Occipital lobe (tissue), 1 donor: ENCODE measurements at regions not wholly inside any gene's neighbourhood (a gene's known extent, or its start where the extent isn't known, plus 50 kb on each side); places are given as distances from the start of the nearest gene placed in this dataset.

Source experiments
- DNase-seq: peaks from one replicate; lab custom pipeline; 2025; lab: John Stamatoyannopoulos, UW

DNA sequence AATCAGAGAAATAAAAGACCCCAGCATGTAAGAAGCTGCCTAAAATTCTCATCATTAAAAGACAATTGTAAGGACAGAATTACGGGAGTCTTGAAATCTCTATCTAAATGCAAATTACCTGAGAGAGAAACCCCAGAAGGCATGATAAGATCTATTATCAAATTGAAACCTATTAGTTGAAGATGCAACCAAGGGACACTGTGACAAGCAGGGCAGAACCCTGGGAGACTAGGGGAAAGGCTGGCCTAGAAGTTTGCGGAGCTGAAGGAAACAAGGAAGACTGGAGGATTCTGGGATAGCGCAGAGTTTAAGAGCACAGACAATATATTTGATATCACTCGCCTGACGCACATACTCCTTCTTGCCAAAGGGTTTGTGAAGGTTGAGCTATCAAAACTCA lies 319.5 kb upstream of the CHAC2 start:
- DNase-seq: no peak

DNA sequence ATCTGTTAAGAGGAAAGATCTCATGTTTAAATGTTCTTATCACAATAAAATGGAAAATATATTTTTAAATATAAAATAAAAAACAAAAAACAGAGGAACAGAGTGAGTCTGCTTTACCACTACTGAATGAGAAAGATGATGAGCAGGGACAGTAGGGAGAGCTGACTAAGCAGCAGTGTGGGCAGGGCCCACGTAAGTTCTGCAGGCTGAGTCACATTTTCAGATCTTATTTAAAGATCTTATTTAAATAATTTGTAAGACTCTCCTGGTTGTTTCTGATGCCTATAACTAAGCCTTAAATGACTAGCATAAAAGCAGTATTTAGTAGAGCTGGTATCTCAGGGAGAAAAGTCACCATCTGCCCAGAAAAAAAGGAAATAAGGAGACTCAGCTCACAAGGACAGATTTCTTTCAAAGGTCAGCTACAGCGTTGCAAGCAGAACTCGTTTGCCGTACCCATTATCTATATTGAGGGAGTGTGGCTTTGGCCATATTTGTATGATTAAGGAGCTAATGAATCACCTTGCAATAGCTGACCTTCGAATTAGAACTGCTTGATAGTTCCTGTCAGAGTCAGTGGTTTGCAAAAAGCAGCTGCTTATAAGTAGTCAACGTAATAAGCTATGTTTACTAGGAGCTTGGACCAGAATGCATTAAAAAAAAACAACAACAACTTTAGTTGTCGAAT lies 322.1 kb upstream of the CHAC2 start:
- no peak for DNase-seq

DNA sequence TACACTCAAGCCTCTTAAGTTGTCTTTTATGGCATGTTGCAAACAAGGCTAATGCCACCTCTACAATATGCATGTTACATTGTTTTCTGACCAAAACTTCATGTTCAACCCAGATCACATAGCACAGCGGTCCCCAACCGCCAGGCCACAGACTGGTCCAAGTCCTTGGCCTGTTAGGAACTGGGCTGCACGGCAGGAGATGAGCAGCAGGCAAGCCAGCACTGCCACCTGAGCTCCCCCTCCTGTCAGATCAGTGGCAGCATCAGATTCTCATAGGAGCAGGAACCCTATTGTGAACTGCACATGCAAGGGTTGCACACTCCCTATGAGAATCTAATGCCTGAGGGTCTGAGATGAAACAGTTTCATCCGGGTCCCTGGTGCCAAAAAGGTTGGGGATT lies 324.8 kb upstream of the CHAC2 start:
- no peak for DNase-seq

DNA sequence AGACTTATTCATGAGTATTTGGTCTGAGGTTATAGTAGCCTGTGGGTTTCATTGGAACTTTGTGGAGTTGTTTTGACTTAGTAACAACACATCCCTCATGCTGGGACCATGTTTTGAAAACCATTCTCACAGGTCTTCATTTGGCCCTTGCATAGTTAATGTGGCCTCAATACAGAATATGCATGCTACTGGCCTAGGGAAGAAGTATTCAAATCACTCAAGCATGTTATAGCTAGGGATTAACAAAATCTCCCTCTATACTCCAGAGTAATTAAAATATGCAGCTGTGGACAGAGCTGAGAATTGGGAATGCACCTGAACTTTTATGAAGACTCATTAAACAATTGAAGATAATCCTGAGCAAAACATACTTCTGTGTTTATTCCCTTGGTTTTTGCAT lies 325.5 kb upstream of the CHAC2 start:
- DNase-seq: no peak

DNA sequence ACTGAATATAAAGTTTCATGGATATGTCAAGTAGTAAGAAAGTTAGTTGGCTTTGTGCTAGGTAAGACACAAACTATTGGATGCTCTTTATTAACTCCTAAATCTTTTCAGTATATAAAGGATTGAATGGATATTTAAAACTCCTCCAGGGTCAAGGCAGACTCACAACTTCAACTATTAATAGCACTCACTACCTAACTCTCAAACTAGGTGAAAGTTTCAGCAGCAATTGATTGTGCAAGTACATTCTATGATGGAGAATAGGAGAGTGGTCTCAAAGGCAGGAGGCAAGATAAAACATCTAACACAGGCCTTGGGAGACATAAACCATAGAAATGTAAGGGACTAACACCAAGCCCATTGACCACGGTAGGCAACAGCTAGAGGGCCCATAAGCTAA lies 328.9 kb upstream of the CHAC2 start:
- DNase-seq: no peak

DNA sequence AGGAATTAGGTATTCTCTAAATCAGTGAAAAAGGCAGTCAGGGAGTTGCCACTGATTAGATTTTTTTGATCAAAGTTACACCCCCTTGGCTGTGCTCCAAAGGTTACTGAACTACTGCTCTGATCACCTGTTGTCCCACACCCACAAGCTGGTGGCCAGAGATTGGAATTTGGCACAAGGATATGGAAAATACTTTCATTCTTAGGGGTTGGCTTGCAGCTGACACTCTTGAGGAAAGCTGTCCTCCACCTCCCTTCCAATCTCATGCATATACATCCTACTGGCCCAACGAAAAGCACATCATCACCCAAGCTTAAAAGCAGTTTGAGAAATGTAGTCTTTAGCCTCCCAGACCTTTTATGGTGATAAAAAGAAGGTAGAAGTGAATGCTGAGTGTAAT lies 329.5 kb upstream of the CHAC2 start:
- DNase-seq: no peak

DNA sequence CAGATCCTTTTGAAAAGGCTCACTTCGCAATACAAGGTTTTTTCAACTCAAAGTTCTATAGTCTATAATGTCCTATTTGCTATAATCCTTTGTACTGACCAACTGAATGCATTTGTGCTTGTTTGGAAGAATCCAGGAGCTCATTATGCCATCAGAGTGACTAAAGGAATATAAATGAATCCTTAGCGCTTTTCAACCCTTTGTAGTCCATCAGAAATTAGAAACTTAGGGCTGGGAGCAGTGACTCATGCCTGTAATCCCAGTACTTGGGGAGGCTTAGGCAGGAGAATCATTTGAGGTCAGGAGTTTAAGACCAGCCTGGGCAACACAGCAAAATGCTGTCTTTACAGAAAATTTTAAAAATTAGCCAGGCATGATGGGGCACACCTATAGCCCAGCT lies 330.2 kb upstream of the CHAC2 start:
- DNase-seq: no peak

DNA sequence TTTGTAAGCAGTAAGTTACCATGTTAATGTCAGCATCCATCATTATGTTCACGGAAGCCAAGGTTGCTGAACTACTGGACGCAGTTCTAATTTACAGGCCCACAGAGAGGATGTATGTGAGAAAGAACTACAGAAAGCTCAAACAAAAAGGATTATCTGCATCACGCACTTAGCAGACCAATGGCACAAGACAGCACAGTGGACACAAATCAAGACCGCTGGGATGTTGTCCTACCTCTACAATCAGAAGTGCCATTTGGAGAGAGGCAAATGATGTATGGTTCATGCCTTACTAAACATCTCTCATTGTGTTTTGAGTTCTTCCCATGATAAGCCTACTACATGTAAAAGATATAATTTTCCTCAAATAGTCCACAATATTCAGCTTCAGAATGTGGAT lies 330.7 kb upstream of the CHAC2 start:
- DNase-seq: no peak

DNA sequence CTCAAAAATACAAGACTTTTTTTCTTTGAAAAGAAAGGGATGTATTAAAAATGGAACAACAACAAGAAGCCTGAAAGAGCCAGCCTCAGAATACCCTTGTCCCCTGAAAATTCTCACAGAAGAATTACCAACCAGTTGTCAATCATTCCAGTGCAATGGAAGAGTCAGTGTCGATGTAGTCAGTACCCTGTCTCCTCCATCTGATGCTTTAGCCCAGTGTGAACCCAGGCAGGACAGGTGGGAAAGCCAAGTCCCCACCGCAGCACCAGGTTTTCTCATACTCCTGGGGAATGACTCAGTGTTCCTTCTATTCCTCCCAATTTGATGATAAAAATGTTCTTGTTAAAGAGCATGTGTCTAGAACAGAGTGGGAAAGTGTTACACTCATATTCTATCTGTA lies 332.0 kb upstream of the CHAC2 start:
- no peak for DNase-seq

DNA sequence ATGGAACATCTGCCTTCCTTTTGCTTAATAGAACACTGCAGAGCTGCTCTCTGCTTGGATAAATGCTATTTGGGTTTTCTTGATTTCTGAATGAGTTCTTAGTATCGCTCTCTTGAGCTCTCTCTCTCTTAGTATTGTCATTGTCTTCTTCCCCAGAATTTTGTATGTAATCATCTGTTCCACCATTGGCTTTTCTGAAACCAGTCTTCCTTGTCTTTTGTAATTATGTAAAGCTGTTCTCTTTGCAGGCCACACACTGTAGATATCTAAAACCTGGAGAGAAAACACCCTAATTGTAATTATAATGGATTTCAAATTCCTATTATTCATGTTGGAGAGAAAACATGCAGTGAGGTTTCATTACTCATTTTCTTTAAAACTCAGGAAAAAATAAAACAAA lies 333.1 kb upstream of the CHAC2 start:
- DNase-seq: no peak

DNA sequence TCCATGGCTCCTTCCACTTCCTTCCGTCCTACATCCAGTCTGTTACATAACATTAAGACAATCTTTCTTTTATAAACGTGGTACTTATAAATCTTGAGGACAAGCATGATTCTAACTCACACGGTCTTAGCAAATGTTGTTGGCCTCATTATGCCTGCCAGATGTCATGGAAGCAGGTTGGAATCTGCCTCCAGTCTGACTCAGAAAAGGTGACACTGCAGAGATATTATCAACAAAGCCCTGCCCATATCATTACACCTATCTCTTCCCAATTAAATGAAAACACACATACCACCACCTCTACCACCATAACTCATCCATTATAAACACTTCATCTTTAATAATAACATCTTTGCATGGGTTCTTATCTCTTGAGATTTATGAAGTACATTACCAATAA lies 334.7 kb upstream of the CHAC2 start:
- no peak for DNase-seq

DNA sequence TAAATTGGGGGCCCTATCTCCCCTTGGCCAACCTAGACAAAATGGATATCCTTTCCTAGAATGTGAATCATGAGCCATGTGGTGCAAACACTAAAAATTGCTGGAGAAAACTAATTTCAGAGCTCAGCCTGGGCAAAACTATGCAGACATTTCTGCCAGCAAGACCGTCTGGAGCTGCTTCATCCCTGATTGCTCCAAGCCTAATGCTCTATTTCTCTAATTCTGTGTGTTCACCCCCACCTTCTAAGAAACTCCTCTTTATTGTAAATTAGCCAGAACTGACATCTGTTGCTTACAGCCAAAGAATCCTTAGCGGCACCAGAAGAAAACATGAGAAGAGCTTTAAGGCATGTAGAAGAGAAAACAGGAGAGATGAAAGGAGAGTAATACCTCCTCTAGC lies 337.7 kb upstream of the CHAC2 start:
- no peak for DNase-seq

DNA sequence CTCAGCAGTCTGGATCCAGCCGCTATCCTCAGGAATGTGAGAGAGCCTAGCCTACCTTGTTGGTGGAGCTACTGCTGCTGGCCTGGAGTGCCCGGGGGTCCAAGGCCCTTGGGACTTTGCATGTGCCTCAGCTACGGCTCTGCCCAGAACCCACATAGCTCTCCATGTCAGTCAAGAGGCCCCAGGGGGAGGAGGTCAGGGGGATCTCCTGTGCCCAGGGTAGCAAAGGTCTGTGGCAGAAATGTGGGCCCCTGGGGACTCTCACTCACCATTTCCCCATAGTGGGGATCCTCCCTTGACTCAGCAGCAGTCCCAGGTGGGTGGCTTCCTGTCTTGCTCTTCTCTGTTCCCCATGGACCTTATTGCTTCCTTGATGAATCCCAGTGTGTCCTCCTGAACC lies 342.7 kb upstream of the CHAC2 start:
- no peak for DNase-seq

DNA sequence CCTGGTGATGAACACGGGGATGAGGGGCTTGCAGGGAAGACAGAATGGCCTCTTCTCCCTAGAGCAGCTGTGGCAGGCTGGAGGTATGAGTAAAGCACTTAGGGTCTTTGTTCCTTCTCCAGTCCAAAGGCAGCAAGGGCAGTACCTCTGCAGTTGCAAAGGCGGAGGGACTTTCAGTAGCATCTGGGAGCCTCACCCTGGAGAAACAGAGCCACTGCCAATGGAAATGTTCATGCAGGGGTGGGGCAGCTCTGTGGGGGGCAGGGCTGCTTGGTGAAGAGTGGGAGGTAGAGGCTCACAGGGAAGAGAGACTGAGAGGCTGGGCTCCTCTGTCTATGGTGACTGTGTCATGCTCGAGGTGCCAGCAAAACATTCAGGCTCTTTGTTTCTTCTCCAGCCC lies 344.1 kb upstream of the CHAC2 start:
- DNase-seq: no peak

DNA sequence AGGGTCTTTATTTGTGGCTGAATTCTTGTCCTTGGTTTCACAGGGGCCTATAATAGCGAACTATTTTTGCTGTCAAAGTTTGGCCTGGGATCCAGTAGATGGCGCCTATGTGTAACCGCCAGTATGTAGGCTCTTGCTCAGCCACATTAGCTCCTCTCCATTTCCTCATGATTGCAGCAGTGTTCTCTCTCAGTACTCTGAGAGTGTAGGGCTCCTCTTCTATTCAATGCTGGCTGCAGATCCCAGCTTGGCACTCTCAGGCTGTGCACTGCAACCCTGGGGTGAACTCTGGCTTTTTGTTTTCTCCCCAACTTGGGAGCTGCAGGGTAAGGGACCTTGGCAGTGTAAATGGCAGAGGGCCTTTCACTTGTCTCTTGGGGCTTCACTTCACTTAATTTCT lies 344.6 kb upstream of the CHAC2 start:
- DNase-seq: no peak

DNA sequence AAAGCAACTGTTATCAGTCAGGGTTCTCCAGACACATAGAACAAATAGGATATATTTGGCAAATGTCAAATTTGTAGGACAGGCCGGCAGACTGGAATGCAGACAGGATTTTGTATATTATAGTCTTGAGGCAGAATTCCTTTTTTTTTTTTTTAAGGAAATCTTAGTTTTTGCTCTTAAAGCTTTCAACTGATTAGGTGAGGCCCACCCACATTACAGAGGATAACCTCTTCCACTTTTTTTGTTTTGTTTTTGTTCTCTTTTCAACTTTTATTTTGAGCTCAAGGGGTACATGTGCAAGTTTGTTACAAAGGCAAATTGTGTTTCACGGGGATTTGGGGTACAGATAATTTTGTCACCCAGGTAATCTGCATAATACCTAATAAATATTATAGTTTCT lies 350.2 kb upstream of the CHAC2 start:
- no peak for DNase-seq

DNA sequence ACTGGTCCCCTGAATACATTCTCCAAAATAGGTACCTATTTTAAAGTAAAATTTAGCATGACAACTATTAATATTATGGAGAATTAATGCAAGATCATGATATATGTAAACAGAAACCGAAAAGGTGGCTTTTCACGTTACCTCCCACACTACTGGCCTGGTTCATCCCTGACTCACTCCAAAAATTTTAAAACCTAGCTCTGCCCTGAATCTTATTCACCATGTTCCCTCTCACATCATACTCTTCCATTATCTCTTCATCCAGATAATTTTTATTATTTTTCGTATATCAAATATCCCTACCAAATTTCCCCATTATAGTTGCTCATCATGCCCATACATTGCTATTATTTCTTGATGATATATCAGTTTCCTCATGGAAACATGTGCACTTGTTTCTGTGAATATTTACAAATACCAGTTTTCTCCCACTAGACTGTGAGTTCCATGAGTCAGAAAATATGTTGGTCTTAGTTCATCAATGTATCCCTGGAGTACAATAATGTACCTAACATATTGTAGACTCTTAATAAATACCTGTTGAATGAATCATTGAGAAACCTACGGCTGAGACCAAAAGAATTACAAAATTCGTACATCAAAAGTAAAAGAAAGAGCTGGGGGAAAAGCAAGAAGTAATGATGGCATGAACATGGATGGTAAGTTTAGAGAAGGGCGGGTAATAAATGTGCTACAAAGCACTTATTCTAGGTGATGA lies 360.1 kb upstream of the CHAC2 start:
- no peak for DNase-seq

DNA sequence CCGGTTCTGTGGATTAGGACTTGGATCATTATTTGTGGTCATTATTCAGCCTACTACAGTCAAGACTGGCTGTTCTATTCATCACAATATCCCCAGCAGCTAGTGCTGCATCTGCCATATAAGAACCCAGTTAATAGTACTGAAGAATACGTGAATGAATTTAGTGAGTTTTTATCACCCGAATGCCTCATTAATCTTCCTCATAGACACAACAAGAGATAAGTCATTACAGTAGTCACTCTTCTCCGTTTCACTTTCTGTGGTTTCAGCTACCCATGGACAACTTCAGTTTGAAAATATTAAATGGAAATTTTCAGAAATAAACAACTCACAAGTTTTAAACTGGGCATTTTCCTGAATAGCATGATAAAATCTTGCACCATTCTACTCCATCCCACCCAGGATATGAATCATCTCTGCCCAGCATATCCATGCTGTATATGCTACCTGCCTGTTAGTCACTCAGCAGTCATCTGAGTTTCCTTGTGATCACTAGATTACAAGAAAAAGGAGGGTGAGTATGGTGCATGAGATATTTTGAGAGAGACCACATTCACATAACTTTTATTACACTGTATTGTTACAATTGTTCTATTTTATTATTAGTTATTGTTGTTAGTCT lies 363.7 kb upstream of the CHAC2 start:
- DNase-seq: no peak

DNA sequence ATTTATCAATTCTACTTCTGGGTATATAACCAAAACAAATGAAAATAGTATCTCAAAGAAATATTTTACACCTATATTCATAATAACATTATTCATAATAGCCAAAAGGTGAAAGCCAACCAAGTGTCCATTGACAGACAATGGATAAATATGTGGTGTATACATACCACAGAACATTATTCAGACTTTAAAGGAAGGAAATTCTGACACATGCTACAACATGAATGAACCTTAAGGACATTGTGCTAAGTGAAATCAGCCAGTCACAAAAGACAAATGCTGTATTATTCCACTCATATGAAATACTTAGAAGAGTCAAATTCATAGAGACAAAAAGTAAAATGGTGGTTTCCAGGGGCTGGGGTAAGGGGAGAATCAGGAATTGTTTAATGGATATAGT lies 370.5 kb upstream of the CHAC2 start:
- DNase-seq: no peak

DNA sequence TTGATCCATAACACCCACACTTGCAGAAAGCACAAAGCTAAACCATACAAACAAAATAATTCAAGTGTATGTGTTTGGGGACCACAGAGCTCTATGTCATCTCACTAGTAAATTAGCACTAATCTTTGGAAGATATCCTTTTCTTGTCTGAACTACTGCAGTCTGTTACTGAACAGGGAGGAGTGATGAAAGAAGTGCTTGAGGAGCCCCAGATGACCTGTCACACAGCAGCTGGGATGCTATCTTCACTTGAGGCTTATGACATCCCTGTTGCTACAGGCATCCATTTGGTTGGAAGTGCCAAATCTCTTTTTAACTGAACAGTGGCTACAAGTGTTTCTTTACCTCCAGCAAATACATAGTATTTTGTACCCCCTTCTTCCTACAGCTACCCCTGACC lies 386.3 kb upstream of the CHAC2 start:
- no peak for DNase-seq

DNA sequence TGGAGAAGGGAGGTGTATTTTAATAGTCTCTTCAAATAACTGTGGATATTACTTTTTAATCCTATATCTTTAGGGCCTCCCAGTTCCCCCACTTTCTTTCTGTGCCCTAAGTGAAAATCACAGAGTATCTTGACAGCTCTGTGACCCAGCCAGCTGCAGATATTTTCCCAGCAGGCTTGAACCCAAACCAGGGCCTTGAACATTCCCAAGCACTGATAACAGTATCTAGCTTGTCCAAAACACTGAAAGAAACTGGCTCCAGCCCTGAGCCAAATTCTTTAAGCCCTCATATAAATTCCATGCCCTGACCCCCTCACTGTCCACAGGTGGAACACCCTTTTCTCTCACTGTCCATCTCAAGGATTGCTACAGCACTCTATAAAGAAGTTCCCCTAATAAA lies 388.1 kb upstream of the CHAC2 start:
- DNase-seq: no peak

DNA sequence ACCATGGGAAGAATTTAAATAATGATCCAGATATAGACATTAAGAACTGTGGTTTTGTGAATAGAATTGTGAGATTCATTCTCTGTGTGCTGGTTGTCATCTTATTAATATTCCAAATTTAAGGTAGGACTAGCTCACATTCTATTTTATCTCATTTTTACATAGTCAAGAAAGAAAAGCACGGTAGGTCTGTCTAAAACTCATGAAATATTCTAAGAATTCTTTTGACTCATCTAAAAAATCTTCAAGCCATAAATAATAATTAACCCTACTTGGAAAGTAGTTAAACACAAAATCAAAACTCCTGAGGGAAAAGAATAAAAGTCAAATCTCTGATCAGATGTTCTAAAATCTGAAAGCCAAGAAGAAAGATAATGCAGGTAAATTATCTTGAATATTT lies 388.8 kb upstream of the CHAC2 start:
- no peak for DNase-seq

DNA sequence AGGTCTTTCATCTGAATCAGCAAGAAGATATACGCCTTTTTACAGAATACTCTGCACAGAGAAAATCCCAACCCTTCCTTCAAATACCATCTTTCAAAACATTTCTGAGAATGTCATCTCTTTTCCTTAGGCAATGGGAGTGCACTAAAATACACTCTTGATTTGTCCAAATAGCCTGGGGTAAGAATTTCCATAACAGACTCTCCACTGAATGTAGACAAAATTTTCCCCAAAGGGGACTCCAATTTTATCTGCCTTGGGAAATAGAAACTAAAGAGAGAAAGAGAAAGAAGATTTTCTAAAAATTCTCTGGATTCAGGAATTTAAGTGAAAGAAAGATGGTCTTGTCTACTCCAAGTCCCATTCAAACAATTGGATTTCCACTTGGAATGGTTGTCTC lies 394.5 kb upstream of the CHAC2 start:
- no peak for DNase-seq
